IPS-20b (cell line): ENCODE measurements at regions not wholly inside any gene's neighbourhood (a gene's known extent, or its start where the extent isn't known, plus 50 kb on each side); places are given as distances from the start of the nearest gene placed in this dataset.

Experiments
- H3K27ac ChIP-seq: one replicate; pipeline ENCODE4 v1.5.1; 2013; ENCODE audit warnings: low read length
- H3K27me3 ChIP-seq: 2 replicates; pipeline ENCODE4 v1.6.1; 2013; ENCODE audit warnings: mild to moderate bottlenecking, low read length, inconsistent platforms; ENCODE audit not compliant: insufficient read depth
- H3K36me3 ChIP-seq: 2 replicates; pipeline ENCODE4 v1.6.1; 2013; ENCODE audit warnings: low read depth, mild to moderate bottlenecking, inconsistent platforms, low read length, moderate library complexity; ENCODE audit not compliant: insufficient read depth
- H3K4me1 ChIP-seq: 2 replicates; pipeline ENCODE4 v1.6.1; 2013; ENCODE audit warnings: mild to moderate bottlenecking, control low read depth, inconsistent platforms, low read length, moderate library complexity; ENCODE audit not compliant: insufficient read depth
- H3K4me3 ChIP-seq: 2 replicates; pipeline ENCODE4 v1.5.1; 2013; ENCODE audit warnings: mild to moderate bottlenecking, low read length, inconsistent platforms
- H3K9ac ChIP-seq: 2 replicates; pipeline ENCODE4 v1.6.1; 2013; ENCODE audit warnings: low read depth, mild to moderate bottlenecking, inconsistent platforms, low read length, moderate library complexity
- H3K9me3 ChIP-seq: 2 replicates; pipeline ENCODE4 v1.6.1; 2013; ENCODE audit warnings: mild to moderate bottlenecking, low read depth, low read length, inconsistent platforms; ENCODE audit not compliant: insufficient read depth

- no peaks in the 10 kb centered on the region for H3K27me3 ChIP-seq
- no peak overlapping the region for H3K9ac ChIP-seq
- H3K9me3 ChIP-seq, result no peaks in the 10 kb centered on the region
- H3K4me3 ChIP-seq, result no peak overlapping the region
- no peaks in the 10 kb centered on the region for H3K36me3 ChIP-seq
- H3K4me1 ChIP-seq, result no peaks in the 10 kb centered on the region
- H3K27ac ChIP-seq, result no peak overlapping the region
These were observed 334.6 kb upstream of the LRATD1 start for GRCh38 chr2:14297906-14298305.

DNA sequence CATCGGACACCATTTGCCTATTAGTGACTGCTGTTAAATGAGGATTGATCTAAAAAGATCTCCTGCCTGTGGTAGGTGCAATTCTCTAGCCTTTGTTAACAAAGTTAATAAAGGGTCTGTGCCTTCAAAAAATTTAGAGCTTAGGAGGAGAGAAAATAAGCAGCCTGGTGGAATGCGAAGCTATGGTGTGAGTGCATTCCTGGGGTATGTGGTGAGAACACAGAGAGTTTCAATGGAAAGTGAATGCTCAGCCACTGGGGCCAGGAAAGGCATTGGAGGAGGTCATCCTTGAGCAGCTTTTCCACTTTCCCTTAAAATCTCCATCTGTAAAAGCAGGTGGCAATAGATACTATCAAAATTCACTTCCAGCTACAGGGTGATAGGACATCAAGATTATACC, 331.2 kb upstream of the LRATD1 start:
- Histone ChIP-seq H3K9me3 (no peaks in the 10 kb centered on the region), H3K4me3 (no peak overlapping the region), H3K9ac (no peak overlapping the region), H3K27me3 (no peaks in the 10 kb centered on the region), H3K4me1 (no peaks in the 10 kb centered on the region), H3K36me3 (no peaks in the 10 kb centered on the region), H3K27ac (no peak overlapping the region)

DNA sequence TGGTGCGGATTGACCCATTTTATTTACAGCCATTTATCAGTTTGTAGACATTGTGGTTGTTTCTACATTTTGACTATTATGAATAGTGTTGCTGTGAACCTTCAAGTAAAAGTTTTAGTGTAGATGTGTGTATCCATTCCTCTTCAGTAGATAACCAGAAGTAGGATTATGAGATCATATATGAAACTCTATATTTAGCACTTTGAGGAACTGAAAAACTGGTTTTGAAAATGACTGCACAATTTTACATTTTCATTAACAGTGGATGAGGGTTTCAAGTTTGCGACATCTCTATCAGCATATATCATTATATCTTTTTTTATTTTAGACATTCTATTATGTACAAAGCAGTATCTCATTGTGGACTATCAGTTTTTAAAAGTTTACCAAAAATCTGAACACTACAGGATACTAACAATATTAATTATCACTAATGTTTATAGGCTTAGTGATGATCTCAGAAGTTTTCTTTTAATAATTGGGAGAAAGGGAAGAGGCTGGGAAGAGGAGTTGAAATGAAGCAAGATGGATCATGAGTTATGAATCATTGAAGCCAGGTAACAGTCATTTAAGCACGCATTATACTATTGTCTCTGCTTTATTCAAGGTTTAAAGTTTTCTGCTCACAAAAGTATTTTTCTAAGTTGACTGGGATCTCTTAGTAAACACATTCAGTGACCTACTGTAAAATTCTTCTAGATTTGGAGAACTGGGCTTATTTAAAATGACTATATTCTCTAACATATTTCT, 329.0 kb upstream of the LRATD1 start:
- H3K27me3 ChIP-seq, result no peaks in the 10 kb centered on the region
- no peaks in the 10 kb centered on the region for H3K9me3 ChIP-seq
- H3K27ac ChIP-seq, result no peak overlapping the region
- H3K4me3 ChIP-seq, result no peak overlapping the region
- no peaks in the 10 kb centered on the region for H3K36me3 ChIP-seq
- no peak overlapping the region for H3K9ac ChIP-seq
- H3K4me1 ChIP-seq, result no peaks in the 10 kb centered on the region

GRCh38 chr2:14304326-14304725, 328.2 kb upstream of the LRATD1 start:
- no peak overlapping the region for H3K9ac ChIP-seq
- no peaks in the 10 kb centered on the region for H3K9me3 ChIP-seq
- H3K4me1 ChIP-seq, result no peaks in the 10 kb centered on the region
- no peak overlapping the region for H3K27ac ChIP-seq
- no peak overlapping the region for H3K4me3 ChIP-seq
- H3K36me3 ChIP-seq, result no peaks in the 10 kb centered on the region
- no peaks in the 10 kb centered on the region for H3K27me3 ChIP-seq

DNA sequence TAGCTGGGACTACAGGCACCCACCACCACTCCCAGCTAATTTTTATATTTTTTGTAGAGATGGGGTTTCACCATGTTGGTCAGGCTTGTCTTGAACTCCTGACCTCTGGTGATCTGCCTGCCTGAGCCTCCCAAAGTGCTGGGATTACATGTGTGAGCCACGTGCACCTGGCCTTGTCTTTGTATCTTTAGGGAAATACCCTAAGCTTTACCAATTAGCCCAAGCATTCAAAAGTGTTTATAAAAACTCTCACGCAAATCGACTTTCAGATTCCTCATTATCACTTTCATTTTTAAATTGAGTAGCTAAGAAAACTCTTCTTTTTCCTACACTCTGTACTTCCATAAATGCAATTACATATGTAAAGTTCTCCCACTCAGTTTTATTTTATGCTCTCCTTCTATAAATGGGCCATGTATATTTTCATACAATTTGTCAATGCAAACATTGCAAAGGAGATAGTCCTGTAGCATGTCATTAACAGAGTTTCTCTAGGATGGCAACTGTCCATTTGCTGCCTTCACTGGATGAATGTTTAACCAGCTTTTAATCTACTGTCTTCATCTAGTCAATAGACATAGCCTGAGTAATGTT, 326.2 kb upstream of the LRATD1 start:
- no peak overlapping the region for H3K9ac ChIP-seq
- H3K27ac ChIP-seq, result no peak overlapping the region
- no peaks in the 10 kb centered on the region for H3K4me1 ChIP-seq
- H3K4me3 ChIP-seq, result no peak overlapping the region
- no peaks in the 10 kb centered on the region for H3K27me3 ChIP-seq
- no peaks in the 10 kb centered on the region for H3K36me3 ChIP-seq
- no peaks in the 10 kb centered on the region for H3K9me3 ChIP-seq

DNA sequence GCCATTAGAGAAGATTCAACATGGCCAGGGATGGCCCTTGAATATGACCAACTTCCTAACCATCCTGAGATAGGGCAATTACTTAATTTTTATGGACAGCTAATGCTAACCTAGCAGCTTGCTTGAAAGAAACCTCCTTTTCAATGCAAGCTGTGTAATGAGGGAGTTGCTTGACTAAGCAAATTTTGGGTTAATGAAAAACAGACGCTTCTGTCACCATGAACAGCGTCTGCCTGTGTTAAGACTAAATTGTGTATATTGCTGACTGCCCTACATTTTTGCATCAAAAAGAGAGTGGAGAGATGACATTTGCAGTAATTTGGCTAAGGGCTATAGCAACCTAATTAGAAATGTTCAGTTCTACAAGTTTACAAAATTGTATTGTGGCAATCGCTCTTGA, 319.2 kb upstream of the LRATD1 start:
- H3K4me3 ChIP-seq, result no peak overlapping the region

DNA sequence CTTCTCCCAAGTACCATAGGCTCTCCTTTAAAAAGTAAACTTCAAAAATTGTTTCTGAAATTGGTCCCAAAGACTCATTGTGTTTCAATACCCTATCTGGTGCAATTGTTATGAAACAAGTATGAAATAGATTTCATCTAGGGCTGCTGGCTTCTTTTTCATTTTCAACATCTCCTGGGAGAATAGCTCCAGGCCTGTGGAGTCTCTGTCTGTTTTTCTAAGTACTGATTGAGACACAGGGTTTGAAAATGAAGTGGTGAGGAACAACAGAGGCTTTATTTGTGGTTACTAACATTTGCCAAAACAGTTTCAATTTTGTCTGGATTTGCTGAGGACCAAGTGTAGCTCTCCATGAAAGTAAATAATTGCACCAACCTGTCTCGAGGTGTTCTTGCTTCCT, 315.9 kb upstream of the LRATD1 start:
- Histone ChIP-seq H3K36me3 (no peaks in the 10 kb centered on the region), H3K9ac (no peak overlapping the region), H3K9me3 (no peaks in the 10 kb centered on the region), H3K4me3 (no peak overlapping the region), H3K27ac (no peak overlapping the region), H3K27me3 (no peaks in the 10 kb centered on the region), H3K4me1 (no peaks in the 10 kb centered on the region)

More for the DNA sequence above, 319.2 kb upstream of the LRATD1 start:
- Histone ChIP-seq H3K36me3 (no peaks in the 10 kb centered on the region), H3K4me1 (no peaks in the 10 kb centered on the region), H3K27me3 (no peaks in the 10 kb centered on the region), H3K9ac (no peak overlapping the region), H3K27ac (no peak overlapping the region), H3K9me3 (no peaks in the 10 kb centered on the region)

DNA sequence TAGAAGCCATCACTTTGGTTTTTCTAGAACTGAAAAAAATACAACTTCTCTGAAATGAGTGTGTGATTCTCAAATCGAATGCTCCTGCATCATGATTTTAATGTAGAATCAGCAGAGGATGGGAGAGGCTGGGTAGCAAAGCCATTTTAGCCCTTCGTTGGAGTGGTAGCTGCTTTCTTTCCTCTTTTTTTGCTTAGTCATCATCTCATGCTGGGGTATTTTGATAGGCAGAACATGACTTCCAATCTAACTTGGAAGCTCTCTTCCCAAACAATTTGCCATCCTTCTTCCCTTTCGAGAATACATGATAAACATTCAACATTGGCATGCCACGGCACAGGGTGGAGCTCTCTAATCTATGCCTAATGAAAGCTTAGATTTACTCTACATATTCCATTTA, 311.2 kb upstream of the LRATD1 start:
- Histone ChIP-seq H3K27me3 (no peaks in the 10 kb centered on the region), H3K4me3 (no peak overlapping the region), H3K27ac (no peak overlapping the region), H3K4me1 (no peaks in the 10 kb centered on the region), H3K9ac (no peak overlapping the region), H3K9me3 (no peaks in the 10 kb centered on the region), H3K36me3 (no peaks in the 10 kb centered on the region)

DNA sequence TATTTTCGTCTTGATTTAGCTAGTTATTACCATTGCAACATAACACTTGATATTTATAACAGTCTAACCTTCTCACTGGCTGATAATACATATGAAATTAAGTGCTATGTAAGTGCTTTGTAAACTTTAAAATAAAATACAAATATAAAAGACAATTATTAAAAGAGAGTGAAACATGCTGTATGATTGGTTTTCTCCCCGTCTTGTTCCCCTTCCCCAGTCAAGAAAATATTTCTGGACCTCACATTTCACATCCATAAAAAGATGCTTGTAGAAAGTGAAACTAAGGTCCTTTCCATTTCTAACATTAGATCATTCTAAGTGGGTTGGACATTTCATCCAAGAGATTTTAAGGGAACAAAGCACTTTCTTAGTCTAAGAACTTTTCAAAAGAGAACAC, 310.2 kb upstream of the LRATD1 start:
- Histone ChIP-seq H3K4me3 (no peak overlapping the region), H3K4me1 (no peaks in the 10 kb centered on the region), H3K9ac (no peak overlapping the region), H3K9me3 (no peaks in the 10 kb centered on the region), H3K27me3 (no peaks in the 10 kb centered on the region), H3K27ac (no peak overlapping the region), H3K36me3 (no peaks in the 10 kb centered on the region)

DNA sequence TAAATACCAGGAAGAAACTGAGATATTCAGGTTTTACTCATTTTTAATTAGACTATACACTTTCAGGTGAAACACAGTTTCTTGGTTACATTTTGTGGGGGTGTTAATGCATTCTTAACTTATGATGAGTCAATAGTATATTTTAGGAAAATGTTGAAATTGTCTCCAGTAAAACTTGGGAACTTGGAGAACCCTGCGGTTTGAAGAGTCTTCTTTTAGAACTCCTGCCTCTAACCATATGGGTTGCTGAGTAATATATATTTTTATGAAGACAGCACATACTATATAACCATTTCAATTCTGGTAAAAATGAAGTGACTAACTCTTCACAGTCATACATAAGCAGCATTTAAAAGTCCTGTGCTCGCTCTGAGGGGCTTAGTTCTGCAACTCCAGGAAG, 308.2 kb upstream of the LRATD1 start:
- Histone ChIP-seq H3K9me3 (no peaks in the 10 kb centered on the region), H3K27me3 (no peaks in the 10 kb centered on the region; the same call in 1 of the 2 replicates)

GRCh38 chr2:14330884-14331283, 301.6 kb upstream of the LRATD1 start:
- Histone ChIP-seq H3K27ac (no peak overlapping the region), H3K36me3 (no peaks in the 10 kb centered on the region), H3K4me3 (no peak overlapping the region), H3K9me3 (no peaks in the 10 kb centered on the region), H3K27me3 (no peaks in the 10 kb centered on the region; the same call in 1 of the 2 replicates), H3K4me1 (peaks cover 10% of the 10 kb centered on the region; the same call in 1 of the 2 replicates), H3K9ac (no peak overlapping the region)

More for the DNA sequence above, 308.2 kb upstream of the LRATD1 start:
- no peak overlapping the region for H3K27ac ChIP-seq
- no peak overlapping the region for H3K9ac ChIP-seq
- H3K36me3 ChIP-seq, result no peaks in the 10 kb centered on the region
- no peaks in the 10 kb centered on the region; the same call in 1 of the 2 replicates for H3K4me1 ChIP-seq
- no peak overlapping the region for H3K4me3 ChIP-seq

DNA sequence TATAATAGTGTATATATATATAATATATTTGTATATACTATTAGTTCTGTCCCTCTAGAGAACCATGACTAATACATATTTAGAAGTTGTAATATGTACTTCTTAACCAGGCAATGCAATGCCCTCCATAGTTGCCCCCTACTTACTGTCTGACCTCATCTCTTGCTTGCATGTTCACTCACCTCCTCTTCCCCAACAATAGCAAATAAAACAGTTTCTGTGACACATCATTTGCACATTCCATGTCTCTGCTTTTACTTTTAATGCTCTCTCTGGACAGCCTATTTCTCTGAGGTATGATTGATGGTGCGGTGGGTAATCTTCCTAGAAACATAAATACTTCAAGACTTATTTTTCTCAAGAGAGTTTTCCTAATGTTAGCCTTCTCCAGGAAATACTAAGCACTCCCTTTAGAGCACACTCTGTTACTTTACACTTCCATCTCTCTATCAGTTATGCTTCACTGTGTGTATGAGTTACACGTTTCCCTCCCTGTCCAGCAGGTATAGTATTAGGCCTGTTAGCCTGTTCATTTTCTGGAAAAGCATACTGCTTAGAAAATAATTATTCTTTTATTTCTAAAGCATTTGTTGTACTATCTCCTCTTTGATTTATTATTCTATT, 295.6 kb upstream of the LRATD1 start:
- Histone ChIP-seq H3K4me3 (no peak overlapping the region), H3K27ac (no peak overlapping the region), H3K4me1 (no peaks in the 10 kb centered on the region), H3K9ac (no peak overlapping the region), H3K27me3 (no peaks in the 10 kb centered on the region), H3K36me3 (no peaks in the 10 kb centered on the region), H3K9me3 (no peaks in the 10 kb centered on the region)
